ENCODE measurements at regions not wholly inside any gene's neighbourhood (a gene's known extent, or its start where the extent isn't known, plus 50 kb on each side); places are given as distances from the start of the nearest gene placed in this dataset.

GRCh38 chr16:64084706-64085105 lies 1037.2 kb downstream of the CDH11 start:
- no peak for TF ChIP-seq POLR2A (IDR thresholded peaks at IDR 0.05)
- TF ChIP-seq POLR2AphosphoS5 (IDR thresholded peaks at IDR 0.05), result no peak
- no peak for TF ChIP-seq CTCF (IDR thresholded peaks at IDR 0.05)

Data from prostate gland (tissue), 2 donors.